NCI-H1105 (cell line): ENCODE measurements at regions not wholly inside any gene's neighbourhood (a gene's known extent, or its start where the extent isn't known, plus 50 kb on each side); places are given as distances from the start of the nearest gene placed in this dataset.

Source experiments
- DNase-seq: peaks from one replicate; lab custom pipeline; 2025; lab: John Stamatoyannopoulos, UW

GRCh38 chr10:4733150-4733842, 92.7 kb upstream of the AKR1E2 start:
- DNase-seq, result no peak

- DNase-seq, result no peak
These were observed 95.0 kb upstream of the AKR1E2 start for GRCh38 chr10:4730998-4731397.

- no peak for DNase-seq
These were observed 99.9 kb upstream of the AKR1E2 start for GRCh38 chr10:4725917-4726606.

GRCh38 chr10:4723860-4724259, 102.1 kb upstream of the AKR1E2 start:
- no peak for DNase-seq

GRCh38 chr10:4721999-4722753, 103.8 kb upstream of the AKR1E2 start:
- no peak for DNase-seq

- no peak for DNase-seq
These were observed 105.5 kb upstream of the AKR1E2 start for GRCh38 chr10:4720463-4720862.

GRCh38 chr10:4719671-4720070, 106.3 kb upstream of the AKR1E2 start:
- no peak for DNase-seq

GRCh38 chr10:4719036-4719435, 107.0 kb upstream of the AKR1E2 start:
- DNase-seq, result no peak

- no peak for DNase-seq
These were observed 107.5 kb upstream of the AKR1E2 start for GRCh38 chr10:4718544-4718943.

- no peak for DNase-seq
These were observed 108.3 kb upstream of the AKR1E2 start for GRCh38 chr10:4717670-4718069.

- DNase-seq, result no peak
These were observed 115.1 kb upstream of the AKR1E2 start for GRCh38 chr10:4710858-4711257.

- DNase-seq, result no peak
These were observed 117.8 kb upstream of the AKR1E2 start for GRCh38 chr10:4708123-4708759.

GRCh38 chr10:4707221-4707620, 118.8 kb upstream of the AKR1E2 start:
- DNase-seq, result no peak

- no peak for DNase-seq
These were observed 121.9 kb upstream of the AKR1E2 start for GRCh38 chr10:4704034-4704545.

- DNase-seq, result no peak
These were observed 125.0 kb upstream of the AKR1E2 start for GRCh38 chr10:4701016-4701415.

GRCh38 chr10:4699950-4700730, 125.9 kb upstream of the AKR1E2 start:
- DNase-seq, result no peak

GRCh38 chr10:4698075-4698474, 127.9 kb upstream of the AKR1E2 start:
- DNase-seq, result no peak

GRCh38 chr10:4696186-4696585, 129.8 kb upstream of the AKR1E2 start:
- no peak for DNase-seq

- DNase-seq, result no peak
These were observed 132.0 kb upstream of the AKR1E2 start for GRCh38 chr10:4693967-4694366.

GRCh38 chr10:4692206-4692605, 133.8 kb upstream of the AKR1E2 start:
- DNase-seq, result no peak

- no peak for DNase-seq
These were observed 134.2 kb upstream of the AKR1E2 start for GRCh38 chr10:4691776-4692175.

- no peak for DNase-seq
These were observed 134.7 kb upstream of the AKR1E2 start for GRCh38 chr10:4691301-4691700.
